IPS-NIHi11 (cell line): ENCODE measurements at regions not wholly inside any gene's neighbourhood (a gene's known extent, or its start where the extent isn't known, plus 50 kb on each side); places are given as distances from the start of the nearest gene placed in this dataset.
A peak's percentile ranks its signal among the peaks of the same experiment; 100 is the strongest.
"Not testable (repeated sequence)": the region's sequence is repeated elsewhere in the genome, so short reads cannot be mapped to it uniquely, and the experiment has no call there.

ENCODE experiments used
- DNase-seq: peaks from one replicate; pipeline ENCODE4 v3.0.0; 2012; ENCODE audit warnings: mixed read lengths, low spot score

DNA sequence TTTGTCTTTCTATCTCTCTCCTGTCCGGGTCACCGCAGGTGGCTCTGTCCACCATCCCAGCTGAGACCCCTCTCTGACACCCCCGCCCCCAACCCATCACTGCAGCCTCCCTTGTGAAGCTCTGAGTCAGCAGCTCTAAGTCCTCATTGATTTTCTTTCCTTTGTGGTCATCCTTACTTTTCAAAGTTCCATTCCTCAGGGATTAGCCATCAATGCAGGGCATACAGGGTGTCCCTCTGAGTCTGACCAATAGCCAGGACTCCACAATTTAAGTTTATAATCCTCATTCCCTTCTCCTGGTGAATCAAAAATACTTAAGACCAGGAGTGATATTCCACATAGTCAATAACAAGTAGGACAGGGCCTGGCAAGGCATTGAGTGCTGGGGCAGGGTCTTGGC is 333.3 kb upstream of the CNR1 start:
- no peak for DNase-seq

DNA sequence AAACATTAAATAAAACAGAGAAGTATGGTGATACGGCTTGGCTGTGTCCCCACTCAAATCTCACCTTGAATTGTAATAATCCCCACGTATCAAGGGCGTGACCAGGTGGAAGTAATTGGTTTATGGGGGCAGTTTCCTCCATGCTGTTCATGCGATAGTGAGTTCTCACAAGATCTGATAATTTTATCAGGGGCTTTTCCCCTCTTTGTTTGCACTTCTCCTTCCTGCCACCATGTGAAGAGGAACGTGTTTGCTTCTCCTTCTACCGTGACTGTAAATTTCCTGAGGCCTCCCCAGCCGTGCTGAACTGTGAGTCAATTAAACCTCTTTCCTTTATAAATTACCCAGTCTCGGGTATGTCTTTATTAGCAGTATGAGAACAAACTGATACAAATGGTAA is 331.3 kb upstream of the CNR1 start:
- DNase-seq = not testable (repeated sequence)

DNA sequence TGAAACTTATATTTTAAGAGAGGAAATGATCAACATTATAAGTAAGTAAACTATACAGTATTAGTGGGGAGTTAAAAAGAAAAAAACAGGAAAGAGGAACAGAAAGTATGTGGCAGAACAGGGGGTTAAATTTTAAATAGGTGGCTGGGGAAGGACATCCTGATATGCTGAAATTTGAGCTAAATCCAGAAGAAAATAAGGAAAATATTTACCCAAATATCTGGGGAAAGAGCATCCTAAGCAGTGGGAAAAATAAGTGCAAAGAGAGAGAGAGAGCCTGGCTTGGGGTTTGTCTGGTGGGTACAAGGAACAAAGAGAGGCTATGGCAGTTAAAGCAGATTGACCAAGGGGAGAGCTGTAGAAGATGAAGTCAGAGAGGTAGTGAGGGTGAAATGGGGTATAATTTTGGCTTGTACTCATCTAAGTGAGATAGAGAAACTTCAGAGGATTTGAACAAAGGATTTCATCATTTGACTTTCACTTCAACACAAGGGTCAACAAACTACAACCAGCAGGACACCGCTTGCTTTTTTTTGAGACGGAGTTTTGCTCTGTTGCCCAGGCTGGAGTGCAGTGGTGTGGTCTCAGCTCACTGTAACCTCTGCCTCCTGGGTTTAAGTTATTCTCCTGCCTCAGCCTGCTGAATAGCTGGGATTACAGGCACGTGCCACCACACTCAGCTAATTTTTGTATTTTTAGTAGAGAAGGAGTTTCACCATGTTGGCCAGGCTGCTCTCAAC is 328.4 kb upstream of the CNR1 start:
- no peak for DNase-seq

DNA sequence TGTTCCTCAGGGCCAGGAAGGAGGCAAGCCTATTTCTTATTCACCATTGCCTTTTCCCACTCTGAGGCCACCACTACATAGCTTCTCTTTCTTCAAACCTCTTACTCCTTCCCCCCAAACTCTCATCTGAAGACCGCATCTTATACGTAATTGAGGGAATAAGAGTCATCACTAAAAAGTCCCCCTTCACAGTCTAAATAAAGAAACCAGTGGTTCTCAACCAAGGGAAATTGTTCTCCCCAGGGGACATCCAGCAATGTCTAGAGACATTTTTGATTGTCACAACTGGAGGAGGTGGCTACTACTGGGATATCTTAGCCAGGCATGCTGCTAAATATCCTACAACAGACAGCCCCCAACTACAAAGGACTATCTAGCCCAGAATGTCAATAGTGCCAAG is 327.6 kb upstream of the CNR1 start:
- no peak for DNase-seq

DNA sequence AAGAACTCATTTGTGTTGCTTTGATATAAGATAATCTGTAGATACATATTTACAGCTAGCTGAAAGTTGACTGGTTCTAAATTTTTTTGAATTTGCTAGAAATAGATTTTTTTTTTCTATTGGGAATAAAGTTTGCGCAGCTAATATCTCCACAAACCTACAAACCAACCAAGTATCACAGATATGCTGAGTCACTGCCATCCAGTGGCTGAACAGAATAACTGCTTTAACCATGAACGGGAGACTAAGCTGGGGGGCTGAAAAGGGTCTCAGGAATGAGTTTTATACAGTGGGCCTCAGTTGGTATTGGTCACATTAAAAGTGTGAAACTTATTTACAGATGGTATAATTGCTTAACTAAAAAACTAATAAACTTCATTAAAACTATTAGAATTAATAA is 326.7 kb upstream of the CNR1 start:
- DNase-seq = peak; percentile 24

DNA sequence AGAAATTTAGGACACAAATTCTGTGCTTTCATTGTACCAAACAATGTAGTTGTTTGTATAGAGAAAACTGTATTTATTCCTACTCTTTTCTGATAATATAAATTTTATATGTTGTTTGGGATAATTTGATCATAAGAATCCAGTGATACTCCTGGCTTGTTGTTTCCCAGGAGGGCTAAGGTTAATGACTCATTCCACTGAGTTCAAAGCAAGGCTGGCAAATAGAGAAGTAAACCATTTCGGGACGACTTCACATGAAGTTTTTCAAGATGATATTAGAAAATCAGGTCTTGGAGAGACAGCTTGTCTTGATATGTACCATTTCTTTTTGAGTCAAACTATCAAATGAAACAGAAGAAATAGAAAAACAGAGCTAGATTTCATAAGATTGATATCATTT is 326.1 kb upstream of the CNR1 start:
- DNase-seq = no peak

DNA sequence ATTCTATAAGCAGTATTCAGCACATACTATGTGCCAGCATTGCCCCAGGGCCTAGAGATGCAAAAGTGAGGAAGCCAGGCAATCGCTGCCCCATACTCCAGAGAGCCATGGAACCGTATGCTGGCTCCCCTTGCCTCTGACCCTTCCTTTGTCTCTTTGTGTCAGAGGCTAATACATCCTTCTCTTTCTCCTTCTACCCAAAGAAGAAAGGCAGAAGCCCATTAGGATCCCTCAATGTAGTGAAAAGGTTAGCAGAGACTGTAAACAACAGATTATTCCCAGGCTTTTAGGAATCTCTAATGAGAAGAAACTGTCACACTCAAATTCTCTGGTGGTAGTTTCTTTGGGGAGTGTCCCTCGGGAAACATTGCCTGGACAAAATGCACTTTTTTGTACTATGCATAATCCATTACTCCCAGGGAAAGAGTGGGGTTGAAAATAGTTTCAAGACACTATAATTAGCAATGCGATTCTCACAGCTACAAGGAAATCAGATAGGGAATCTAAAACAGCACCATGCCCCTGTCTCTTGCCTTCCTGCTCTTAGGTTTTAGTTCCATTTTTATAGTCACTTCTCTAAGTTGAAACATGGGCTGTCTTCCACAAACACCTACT is 325.2 kb upstream of the CNR1 start:
- no peak for DNase-seq

DNA sequence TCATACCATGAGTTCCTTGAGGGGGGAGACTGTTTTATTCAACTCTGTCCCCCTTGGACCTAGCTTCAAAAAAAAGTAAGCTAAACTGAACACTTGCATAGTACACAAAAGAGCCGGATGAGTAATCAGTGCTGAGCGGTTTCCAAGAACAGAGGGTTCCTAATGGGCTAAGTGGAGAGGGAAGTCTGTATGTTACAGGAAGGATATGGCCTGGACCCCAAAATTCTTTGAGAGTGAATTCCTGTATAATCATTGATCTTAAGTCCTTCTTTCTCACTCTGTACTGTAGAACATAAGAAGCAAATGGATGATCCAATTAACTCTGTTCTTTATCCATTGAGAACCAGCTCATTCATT is 324.7 kb upstream of the CNR1 start:
- DNase-seq = no peak

DNA sequence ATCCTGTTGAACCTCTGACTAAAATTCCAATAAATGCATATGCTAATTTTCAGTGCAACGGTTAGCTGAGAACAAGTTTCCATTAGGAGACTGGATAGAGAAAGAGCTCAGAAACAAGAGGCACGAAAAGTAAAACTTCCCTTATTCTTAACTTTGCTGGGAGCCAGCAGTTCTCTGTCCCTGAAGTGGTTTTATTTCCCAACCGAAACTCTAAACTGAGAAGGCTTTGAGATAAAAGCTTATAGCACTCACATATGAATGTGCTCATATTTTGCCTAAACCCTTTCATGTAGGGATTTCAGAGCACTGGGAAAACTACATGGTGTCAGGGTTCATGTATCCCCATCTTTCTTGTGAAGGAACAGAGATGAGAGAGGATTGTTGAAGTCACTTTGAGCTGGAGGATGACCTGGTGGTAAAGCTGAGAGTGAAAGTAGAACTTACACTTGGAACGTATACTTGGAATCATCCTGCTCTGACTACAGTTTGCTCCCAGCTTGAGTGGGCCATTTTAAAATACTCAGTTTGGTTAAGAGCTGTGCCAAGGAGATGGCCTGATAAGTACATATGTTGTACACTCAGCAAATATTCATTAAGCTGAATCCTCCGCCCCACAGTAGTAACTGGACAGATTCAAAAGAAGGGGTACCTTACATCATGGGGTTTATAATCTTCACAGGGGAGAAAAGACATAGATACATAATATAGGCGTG is 324.2 kb upstream of the CNR1 start:
- DNase-seq = no peak

DNA sequence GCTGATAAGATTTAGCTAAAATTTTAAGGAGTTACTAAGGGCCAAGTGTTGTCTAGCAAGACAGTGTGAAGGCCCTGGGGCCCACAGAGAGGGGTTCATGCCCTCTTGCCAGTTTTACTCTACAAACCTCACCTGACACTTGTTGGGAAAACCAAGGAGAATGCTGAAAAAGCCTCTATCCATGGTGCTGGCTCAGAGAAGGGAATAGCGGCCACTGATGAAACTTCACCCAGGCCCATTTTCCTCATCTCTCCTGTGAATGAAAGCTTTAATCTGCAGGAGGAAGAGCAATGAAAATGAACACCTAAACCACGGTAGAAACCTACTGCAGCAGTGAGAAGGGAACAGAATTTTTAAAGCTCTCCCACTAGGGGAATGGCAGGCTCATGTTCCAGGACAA is 317.3 kb upstream of the CNR1 start:
- peak; percentile 7 for DNase-seq

DNA sequence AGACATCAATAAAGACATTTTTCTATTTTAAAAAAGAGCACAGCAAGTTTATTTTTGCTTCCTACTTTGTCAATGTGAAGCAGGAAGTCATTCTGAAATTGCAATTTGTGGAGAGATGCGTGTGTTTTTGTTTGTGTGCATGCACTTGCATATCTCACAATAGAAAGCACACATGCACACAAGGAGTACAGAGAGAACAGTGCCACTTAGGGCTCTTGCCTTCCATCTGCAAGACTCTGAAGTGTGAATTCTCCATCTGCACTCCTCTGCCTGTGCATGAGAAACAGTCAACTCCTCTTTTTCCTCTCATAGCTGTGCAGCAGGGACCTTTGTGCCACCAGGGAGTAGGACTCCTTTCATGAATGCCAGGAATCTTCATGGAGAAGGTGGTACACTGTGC is 316.3 kb upstream of the CNR1 start:
- DNase-seq = no peak

DNA sequence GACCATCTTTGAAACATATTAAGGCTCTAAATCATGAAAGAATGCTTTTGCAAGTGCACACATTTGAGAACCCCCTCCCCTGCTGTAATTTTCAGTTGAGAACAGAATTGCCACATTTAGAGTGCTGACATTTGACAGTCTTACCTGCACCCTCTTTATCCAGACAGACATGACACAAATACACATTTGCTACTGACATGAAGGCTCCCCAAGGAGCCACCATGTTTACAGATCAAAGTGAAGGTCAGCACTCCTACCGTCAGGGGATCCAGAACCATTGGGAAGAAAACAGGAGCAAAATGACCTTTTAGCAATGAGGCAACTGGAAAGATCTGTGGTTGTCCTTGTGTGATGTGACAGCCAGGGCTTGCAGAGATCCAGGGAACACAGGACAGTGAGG is 315.4 kb upstream of the CNR1 start:
- DNase-seq = no peak

DNA sequence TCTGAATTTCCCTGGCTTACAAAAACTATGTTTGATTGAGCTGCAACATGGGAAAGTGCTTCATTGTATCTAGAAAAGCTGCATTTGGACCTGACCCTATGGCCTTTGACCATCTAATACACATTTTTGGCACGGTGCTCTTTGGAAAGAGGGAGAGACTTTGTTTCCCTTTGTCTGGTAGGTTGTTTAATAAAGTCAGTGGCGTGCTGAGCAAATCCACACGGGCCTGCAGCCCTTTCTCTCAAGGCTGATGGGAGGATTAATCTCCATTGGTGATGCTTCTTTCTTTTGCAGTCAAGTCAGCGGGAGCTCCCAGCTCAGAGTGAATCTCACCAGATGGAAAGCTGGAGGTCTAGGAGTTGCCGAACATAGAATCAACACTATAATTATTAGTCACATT is 314.7 kb upstream of the CNR1 start:
- DNase-seq = no peak

DNA sequence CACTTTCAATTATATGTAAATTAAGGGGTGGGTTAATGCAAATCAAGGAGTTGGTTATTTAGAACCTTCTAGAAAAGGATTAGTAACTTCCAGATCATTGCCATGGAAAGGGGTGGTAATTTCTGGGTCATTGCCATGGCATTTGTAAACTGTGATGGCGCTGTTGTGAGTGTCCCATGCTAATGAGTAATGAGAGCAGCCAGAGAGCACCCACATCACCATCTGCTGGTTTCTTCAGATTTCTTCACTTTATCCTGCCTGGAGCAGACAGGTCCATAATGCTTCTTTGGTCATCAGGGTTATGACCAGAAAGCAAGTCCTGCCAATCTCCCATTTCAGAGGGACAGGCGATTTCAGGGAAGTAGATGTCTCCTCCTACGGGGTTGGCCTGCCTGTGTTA is 311.3 kb upstream of the CNR1 start:
- DNase-seq = no peak

DNA sequence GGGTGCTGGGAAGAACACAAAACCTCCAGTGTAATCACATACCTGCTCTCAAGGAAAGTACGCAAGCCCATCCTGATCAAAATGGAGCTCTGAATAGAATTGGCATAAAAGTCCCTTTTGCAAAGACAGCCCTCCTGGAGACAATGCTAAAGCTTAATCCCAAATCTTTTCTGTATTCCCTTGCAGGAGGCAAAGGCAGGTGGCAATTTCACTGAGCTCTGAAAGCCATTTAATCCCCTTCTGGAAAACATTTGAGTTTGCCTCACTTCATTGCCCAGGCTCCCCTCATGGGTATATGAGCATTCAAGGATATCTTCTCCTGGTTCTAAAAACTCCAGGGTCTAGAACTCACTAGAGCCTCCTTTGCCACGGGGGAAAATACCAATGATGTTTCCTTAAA is 310.2 kb upstream of the CNR1 start:
- no peak for DNase-seq

DNA sequence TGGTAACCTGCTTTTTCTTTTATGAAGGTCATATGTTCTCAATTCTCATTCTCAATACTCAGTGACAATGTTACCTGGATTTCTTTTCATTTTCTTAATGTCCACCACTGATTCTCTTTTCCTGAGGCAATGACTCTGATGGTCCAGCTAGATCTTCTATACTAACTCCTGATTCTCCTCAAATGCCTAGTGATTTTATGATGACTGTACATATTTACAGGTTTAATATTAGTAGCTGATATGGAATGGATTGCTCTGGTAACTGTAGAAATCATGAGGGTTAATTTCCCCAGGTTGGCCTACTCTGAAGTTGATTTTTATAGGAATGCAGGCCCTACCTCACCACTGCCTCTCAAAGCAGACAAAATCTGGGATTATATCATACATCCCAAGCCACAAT is 308.6 kb upstream of the CNR1 start:
- DNase-seq = no peak

DNA sequence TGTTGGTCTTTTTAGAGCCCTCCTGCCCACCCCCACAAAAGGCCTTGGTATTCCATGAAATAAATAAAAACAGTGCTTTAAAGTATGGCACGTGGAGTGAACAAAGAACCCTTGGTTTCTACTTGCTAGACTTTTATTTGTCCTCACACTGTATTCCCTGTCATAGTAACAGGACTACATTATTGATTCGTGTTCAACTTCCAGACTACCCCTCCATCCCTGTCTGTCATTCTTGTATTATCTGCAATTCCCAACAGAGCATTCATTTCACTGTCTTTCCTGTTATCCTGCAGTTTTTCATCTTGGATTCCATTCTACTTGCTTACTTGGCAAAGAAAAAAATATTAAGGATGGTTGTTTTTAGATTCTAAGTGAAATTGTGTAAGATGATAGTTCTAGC is 307.4 kb upstream of the CNR1 start:
- no peak for DNase-seq

DNA sequence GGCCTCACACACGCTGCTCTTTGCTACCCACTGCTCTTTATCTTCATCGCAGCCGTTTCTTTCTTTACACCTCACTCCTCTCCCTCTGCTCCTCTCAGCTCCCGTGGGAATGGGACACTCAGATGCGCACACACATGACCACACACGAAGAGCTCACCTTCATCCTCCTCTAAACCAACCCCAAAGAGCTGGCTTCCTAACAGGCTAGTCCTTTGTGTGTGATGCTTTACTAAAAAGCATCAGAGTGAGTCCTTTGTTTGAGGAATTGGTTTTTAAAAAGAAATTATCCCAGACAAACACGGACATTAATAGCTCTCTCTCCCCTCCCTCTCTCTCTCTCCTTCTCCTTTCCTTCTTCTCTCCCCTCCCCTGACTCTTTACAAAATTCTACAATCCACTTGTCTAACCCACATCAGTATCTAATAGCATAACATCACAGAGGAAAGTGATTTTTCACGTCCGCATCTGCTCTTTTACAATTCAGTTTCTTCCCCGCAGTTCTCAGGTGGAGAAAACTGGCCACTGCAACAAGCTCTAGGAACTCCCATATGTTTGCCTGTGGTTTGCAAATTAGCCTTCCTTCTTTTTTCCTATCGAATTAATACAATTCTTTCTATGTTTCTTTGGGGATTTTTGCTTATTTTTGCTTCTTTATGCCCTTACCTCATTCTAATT is 306.8 kb upstream of the CNR1 start:
- DNase-seq = no peak

DNA sequence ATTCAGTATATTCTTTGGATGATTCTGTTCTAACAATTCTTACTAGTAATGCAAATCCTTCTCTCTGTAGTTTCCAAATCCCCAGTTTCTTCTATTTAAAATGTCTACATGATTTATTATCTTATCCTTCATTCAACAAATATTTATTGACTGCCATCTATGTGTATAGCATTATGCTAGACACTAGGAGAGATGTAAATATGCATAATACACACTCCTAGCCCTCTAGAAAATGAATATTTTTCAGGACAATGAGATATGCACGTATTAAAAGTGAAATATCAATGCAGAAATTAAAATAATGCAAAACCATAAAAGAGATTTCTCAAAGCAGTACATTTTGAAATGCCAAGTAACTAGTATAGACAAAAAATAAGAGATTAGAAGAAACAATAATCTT is 293.5 kb upstream of the CNR1 start:
- no peak for DNase-seq

DNA sequence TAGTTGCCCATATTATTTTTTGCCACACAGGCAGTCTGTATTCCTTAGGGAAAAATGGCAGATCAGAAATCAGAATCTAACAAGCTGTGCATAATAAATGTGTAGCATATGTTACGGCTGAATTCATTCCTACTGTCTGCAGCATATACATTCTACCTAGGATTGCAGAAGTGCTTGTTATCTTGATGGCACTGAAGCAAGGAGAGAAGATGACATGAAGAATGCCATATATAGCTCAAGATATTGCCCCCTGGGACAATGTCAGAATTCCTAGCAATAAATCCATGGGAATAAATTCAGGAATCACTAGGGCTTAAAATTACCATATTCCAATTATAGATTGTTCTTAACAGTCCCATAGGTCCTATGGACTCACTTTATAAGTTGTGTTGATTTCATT is 293.0 kb upstream of the CNR1 start:
- no peak for DNase-seq

DNA sequence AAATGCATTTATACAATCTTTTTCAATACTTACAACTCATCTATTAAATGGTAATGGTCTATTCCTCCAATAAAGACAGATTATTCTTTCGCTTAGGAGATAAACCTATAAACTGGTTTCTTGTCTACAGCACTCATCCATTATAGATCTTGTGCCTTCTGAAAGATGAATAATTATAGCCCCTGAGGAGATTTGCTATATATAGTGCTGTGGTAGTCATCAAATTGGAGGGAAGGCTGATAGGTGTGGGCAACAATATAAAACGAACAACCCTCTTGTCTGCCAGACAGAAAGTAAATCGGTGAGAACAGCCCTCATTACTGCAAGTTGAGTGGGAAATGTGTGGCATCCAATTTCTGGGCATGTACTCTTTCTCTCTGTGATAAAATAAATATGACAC is 292.5 kb upstream of the CNR1 start:
- DNase-seq = no peak

DNA sequence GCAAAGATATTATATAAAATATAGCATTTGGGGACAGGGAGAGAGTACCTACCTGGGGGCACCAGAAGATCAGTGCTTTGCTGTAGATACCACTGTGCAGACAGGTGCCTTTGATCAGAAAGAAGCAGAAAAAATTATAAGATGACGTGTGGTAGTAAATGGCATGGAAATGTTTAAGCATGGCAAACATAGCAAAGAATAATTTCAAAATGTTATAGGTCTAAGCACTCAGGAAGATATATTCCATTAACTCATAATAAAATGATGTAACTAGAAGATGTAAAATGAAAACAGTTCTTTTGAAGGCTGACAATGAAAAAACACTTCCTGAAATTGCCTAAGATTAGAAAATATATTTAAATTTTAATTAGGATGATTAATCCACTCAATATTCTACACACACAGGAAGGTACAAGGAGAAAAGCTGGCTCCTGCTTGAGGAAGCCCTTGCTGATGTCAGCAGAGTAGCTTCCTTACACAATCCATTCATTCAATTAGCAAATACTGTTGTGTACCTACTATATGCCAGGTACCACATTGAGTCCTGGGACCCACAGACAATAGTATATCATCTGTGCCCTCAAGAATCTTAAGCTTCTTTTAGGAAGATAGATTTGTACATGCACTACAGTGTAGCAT is 290.2 kb upstream of the CNR1 start:
- no peak for DNase-seq

DNA sequence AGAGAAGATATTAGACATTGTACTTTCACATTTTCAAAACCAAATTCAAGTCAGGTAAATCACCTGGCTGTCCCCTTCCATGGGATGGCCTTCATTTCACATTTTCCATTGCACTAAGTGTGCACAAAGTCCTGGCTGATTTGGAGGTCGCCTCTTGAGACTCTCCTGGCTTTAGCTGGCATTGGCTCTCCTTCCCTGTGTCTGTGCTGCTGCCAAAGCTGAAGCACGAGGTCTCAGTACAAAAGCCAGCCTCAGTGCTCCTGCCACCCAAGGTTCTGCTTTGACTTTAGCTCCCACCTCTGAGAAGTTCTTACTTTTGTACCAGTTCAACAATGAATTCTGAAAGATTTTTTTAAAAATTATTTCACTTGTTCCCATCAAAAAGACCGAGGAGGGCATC is 289.2 kb upstream of the CNR1 start:
- DNase-seq = no peak
